ENCODE measurements at regions not wholly inside any gene's neighbourhood (a gene's known extent, or its start where the extent isn't known, plus 50 kb on each side); places are given as distances from the start of the nearest gene placed in this dataset.

- TF ChIP-seq NR3C1 (IDR thresholded peaks at IDR 0.05) = no peak
- TF ChIP-seq MAFK (IDR thresholded peaks at IDR 0.05; ENCODE audit: partially characterized antibody) = no peak
- TF ChIP-seq, protein P1, sequence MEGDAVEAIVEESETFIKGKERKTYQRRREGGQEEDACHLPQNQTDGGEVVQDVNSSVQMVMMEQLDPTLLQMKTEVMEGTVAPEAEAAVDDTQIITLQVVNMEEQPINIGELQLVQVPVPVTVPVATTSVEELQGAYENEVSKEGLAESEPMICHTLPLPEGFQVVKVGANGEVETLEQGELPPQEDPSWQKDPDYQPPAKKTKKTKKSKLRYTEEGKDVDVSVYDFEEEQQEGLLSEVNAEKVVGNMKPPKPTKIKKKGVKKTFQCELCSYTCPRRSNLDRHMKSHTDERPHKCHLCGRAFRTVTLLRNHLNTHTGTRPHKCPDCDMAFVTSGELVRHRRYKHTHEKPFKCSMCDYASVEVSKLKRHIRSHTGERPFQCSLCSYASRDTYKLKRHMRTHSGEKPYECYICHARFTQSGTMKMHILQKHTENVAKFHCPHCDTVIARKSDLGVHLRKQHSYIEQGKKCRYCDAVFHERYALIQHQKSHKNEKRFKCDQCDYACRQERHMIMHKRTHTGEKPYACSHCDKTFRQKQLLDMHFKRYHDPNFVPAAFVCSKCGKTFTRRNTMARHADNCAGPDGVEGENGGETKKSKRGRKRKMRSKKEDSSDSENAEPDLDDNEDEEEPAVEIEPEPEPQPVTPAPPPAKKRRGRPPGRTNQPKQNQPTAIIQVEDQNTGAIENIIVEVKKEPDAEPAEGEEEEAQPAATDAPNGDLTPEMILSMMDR (IDR thresholded peaks at IDR 0.05) = no peak
- TF ChIP-seq, protein P2, sequence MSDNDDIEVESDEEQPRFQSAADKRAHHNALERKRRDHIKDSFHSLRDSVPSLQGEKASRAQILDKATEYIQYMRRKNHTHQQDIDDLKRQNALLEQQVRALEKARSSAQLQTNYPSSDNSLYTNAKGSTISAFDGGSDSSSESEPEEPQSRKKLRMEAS (IDR thresholded peaks at IDR 0.05) = no peak
- no peak for TF ChIP-seq POLR2A (IDR thresholded peaks at IDR 0.05; ENCODE audit: low read length)
- TF ChIP-seq NPAS2 (CRISPR knock-in tag; IDR thresholded peaks at IDR 0.05; ENCODE audit: borderline replicate concordance) = no peak
- TF ChIP-seq PBX3 (IDR thresholded peaks at IDR 0.05) = no peak
- no peak for TF ChIP-seq EP300 (IDR thresholded peaks at IDR 0.05)
- no peak for TF ChIP-seq RNF2 (IDR thresholded peaks at IDR 0.05; ENCODE audit: borderline replicate concordance, low read depth)
- TF ChIP-seq RCOR1 (IDR thresholded peaks at IDR 0.05; ENCODE audit: low read depth, low read length) = no peak
- TF ChIP-seq ZFP36 (IDR thresholded peaks at IDR 0.05; ENCODE audit: borderline replicate concordance, partially characterized antibody) = no peak
- no peak for TF ChIP-seq CBX2 (IDR thresholded peaks at IDR 0.05; ENCODE audit: borderline replicate concordance, low read depth)
- no peak for TF ChIP-seq RFX5 (IDR thresholded peaks at IDR 0.05)
- no peak for TF ChIP-seq RAD21 (conservative IDR thresholded peaks at IDR 0.05 in 1 of 2, IDR thresholded peaks at IDR 0.05 in 1 of 2)
Measured at GRCh38 chr6:91569071-91569470, 982.2 kb upstream of the MAP3K7 start.
